Suppressor macrophage treated with lipopolysaccharide for 1 hour (primary cell): ENCODE measurements at regions not wholly inside any gene's neighbourhood (a gene's known extent, or its start where the extent isn't known, plus 50 kb on each side); places are given as distances from the start of the nearest gene placed in this dataset.

Source experiments
- DNase-seq, 3 donors: peaks; one replicate each; pipeline ENCODE4 v3.0.0-alpha.2; 2020 to 2022

GRCh38 chr4:11805842-11806241 lies 377.1 kb upstream of the HS3ST1 start:
- peak; percentile 63 to 81 (median 77) for DNase-seq

GRCh38 chr4:11801466-11802446 lies 373.1 kb upstream of the HS3ST1 start:
- DNase-seq: no peak

GRCh38 chr4:11799196-11799595 lies 370.5 kb upstream of the HS3ST1 start:
- no peak for DNase-seq

DNA sequence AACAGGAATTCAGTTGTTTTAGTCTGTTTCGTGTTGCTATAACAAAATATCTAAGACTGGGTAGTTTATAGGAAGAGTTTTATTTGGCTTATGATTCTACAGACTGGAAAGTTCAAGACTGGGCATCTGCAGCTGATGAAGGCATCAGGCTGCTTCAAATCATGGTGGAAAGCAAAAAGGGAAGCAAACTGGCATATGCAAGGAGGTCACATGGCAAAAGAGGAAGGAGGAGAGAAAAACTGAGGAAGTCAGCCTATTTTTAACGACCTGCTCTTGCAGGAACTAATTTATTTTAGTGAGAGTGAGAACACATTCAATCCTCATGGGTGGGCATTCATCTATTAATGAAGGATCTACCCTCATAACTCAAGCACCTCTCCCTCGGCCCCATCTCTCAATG lies 363.1 kb upstream of the HS3ST1 start:
- DNase-seq: peak; percentile 41 to 63 (median 57)

DNA sequence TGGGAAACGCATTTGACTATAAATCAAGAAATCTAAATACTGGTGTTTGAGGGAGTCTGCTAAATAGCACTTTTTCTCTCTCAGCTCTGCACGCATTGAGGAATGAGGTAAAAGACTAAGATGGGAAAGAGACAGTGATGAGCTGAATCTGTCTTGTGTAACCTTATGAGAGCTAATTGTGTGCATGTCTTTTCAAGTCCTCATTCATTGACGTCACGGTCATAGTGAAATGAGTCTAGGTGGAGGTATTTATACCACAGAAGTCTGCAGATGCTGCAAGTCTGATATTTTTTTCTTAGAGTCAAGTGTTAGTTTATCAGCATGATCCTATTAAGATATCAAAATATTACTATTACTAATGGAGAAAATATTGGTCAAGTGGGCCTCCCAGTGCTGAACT lies 361.5 kb upstream of the HS3ST1 start:
- no peak for DNase-seq

GRCh38 chr4:11783588-11783987 lies 354.9 kb upstream of the HS3ST1 start:
- DNase-seq: no peak

DNA sequence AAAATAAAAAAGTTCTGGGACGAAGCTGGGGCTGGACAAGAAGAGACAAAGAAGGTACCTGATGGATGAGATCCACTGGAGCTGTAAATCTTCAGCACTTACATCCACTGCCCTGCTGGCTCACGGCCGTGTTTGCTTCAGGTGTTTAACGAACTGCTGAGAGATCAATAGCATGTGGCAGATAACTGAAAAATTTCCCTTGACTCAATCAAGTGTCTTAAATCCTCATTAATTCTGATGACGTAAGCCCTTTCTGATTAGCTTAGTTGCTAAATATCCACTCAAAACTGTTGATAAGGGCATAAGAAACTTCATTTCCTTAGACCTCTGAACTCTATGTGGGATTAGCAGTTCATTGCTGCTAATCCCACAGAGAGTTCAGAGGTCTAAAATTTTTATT lies 354.2 kb upstream of the HS3ST1 start:
- no peak for DNase-seq

GRCh38 chr4:11777447-11777846 lies 348.8 kb upstream of the HS3ST1 start:
- no peak for DNase-seq

DNA sequence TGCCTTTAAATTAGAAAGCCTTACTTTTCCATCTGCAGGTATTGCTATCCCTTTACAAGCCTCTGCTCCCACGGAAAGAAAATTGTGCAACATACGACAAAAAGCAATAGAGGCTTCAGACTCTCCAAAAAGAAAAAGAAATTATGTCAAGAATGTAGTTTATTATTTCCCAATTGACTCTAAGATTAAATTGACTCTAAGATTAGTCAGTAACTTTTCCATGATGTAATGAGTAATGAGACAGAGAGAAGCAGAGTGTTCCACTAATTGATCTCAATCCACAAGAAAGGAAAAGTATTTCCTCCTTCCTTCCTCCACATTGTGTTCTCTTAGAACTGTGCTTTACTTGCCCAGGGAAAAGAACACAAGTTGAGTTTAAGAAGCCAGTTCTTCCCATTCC lies 345.7 kb upstream of the HS3ST1 start:
- no peak for DNase-seq

DNA sequence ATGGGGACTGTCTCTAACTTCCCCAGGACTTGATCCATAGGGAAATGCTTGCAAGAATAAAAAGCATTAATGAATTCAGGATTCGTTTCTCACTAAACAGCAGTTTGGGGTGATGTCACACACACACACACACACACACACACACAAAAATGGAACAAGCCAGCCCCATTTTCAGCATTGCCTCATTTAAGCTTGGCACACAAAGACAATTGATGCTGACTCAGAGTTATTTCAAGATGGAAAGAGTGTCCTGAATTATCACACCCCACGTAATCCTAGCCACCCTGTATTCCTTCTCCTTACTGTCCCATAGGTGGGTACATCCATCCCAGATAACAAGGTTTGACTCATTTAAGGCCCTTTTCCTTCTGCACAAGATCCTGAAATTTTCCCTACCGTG lies 345.1 kb upstream of the HS3ST1 start:
- no peak for DNase-seq

DNA sequence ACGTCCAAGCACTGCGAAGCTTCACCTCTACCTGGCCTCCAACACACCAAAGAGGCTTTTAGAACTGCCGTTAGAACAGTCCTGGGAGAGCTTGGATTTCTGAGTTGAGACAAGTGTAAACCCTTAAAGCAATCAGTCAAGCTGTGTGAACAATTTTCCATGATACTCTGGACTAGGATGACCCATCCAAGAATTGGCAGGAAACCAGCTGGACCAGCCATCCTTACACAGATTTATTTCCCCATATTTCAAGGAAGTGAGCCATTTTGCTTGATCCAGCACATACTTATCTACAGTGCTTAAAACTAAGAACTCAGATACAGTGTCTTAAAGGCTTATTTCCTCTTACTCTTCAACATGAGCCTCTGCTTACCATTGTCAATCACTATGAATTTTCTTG lies 340.7 kb upstream of the HS3ST1 start:
- DNase-seq: no peak

DNA sequence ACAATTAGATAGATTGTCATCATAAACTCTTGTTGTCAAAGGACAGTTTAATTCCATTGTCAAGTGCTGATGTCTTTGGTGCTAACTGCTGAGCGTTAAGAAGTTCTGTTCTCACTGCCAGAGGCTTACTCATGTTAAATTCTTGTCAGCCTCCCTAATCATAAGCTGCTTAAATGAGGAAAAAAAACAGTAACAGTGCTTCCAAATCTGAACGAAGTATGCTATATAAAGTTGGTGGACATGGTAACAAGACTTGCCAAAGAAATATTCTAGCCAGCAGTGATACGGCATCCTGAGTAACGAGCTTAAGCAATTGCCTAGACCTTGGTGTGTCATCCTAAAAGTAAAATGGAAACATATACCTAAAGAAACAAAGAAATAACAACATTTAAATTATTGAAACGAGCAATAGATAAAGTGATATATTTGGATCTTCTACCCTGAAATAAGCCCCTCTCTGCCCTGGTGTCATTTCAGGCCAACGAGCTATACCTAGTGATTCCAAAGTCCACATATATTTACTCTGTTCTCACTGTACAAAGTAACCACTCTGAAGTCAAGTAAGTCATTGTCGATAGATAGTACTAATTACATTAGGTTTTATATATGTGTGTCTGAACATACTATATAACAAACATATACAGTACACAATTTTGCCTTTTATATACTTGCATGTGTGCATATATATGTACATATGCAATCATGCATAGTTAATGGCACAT lies 339.7 kb upstream of the HS3ST1 start:
- DNase-seq: no peak

- DNase-seq: peak; percentile 54 to 67 (median 55)
Measured at GRCh38 chr4:11765849-11766453, 337.3 kb upstream of the HS3ST1 start.

DNA sequence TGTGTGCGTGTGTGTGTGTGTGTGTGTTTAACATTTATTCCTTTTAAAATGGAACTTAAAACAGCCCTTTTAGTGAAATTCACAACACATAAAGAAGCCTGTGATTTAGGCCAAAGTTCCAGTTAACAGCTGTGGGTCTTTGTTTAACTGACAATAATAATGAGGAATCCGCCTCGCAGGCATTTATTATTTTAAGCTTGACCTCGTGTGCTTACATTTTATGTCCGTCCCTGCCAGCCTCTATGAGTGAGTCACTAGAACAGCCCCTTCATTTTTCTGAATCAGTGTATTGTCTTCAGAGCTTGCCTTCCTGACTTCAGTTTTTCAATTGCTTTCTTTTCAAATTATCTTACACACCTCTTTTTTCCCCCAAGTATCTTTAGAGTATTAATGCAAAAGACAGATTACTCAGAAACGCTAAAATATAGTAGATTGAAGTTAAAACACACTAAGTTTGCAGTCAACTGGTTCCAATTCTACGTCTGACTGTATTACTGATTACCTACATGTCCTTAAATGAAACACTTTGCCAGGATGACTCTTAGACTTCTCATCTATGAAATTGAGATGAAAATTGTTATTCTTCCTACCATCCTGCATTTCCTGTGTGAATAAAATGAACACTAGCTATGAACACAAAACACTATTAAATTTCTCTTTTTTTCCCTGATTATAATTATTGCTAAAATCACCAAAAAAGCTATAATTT lies 319.6 kb upstream of the HS3ST1 start:
- no peak for DNase-seq

- no peak for DNase-seq
Measured at GRCh38 chr4:11746734-11747133, 318.0 kb upstream of the HS3ST1 start.

GRCh38 chr4:11743976-11744375 lies 315.3 kb upstream of the HS3ST1 start:
- no peak for DNase-seq

- no peak for DNase-seq
Measured at GRCh38 chr4:11743236-11743635, 314.5 kb upstream of the HS3ST1 start.

DNA sequence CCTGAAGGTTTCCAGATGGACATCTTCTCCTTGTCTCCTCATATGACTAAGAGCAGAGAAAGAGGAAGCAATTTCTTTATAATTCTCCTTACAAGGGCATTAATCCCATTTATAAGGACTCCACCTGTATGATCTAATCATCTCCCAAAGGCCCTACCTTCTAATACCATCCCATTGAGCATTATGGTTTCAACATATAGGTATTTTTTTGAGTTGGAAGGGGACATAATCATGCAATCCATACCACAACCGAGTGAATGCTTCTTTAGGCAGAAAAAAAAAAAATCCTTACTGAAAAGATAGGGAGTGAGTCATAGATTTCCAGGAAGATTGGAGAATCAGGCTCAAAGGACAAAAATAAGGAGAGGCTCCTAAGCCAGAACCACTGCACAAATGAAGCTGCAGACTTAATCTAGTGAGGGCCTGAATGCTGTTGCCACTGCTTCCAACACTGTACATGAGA lies 312.5 kb upstream of the HS3ST1 start:
- no peak for DNase-seq

DNA sequence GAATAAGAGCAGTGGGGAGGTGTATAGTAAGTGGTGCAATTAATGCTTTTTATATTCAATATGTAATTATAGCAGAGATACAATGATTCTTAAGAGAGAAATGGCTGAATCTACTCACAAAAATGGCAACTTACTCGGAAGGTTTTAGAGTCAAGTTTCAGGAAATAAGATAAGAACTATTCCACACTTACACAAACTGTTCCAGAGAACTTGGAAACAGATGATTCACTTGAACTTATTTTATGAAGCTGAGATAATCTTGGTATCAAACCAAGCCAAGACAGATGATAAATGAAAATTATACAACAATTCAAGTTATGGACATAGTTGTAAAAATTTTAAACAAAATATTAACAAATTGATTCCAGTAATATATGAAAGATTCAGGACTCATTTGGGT lies 311.3 kb upstream of the HS3ST1 start:
- no peak for DNase-seq

DNA sequence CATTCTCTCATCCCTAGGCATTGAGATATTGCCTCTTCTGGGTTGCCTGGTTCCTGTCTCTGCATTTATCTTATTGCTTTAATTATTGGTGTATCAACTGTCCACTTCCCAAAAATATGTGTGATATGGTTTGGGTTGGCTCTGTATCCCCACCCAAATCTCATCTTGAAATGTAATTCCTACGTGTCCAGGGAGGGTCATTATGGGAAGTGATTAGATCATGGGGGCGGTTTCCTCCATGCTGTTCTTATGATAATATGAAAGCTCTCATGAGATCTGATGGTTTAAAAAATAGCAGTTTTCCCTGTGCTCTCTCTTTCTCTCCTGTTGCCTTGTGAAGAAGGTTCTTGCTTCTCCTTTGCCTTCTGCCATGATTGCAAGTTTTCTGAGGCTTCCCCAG lies 308.3 kb upstream of the HS3ST1 start:
- DNase-seq: no peak

DNA sequence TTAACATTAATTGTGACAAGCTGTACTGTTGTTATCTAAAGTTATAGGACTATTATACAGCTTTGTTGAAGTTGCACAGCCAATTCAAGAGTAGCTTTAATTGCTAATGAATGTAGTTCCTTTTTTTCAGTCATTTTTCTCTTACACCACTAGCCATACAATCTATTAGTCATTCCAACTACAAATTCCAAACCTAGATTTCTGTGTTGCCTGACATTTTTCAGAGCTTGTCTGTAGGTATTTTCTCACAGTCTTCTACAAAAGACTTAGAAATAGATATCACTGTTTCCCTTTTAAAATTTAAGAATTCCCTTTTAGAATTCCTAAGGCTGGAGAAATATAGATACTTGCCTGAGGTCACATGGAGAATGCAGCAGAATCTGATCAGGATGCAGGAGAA lies 307.0 kb upstream of the HS3ST1 start:
- peak in 1 of 3 donors; percentile 7 for DNase-seq

DNA sequence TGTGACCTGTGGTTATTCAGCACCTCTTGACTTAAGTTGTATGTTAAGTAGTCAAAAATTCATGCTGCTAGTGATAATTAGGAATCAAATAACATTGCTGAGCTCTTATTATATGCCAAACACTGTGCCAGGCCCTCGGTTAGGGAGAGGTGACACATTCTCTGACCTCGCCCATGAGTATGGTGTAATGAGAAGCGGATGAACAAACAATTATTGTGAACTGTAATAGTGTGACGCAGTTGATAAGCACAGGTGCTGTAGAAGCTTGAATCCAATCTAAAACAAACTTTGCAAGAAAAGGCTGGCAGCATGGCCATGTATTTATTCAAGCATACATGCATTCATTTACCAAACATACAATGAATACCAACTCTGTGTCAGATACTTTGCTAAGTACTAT lies 303.5 kb upstream of the HS3ST1 start:
- no peak for DNase-seq

DNA sequence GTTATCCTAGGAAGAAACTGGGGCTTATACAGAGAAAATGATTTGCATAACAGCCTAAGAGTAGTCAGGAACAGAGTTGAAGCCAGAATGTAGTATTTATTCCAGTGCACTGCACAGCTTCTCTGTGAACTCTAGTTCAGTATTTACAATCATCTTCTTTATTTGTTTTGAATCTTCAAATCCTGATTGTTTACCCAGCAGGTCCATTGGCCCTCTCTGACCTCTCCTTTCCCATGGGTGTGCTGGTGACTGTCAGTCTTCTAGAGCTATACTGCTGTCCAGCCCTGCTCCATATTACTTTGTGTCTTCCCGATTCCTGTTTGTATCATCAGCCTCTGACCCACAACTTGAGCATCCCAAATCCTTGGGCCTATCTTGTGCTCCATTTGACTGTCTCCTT lies 301.9 kb upstream of the HS3ST1 start:
- no peak for DNase-seq
